HG03565 (cell line): ENCODE measurements at regions not wholly inside any gene's neighbourhood (a gene's known extent, or its start where the extent isn't known, plus 50 kb on each side); places are given as distances from the start of the nearest gene placed in this dataset.

Experiments
- ATAC-seq: cut with Tn5 transposase; IDR thresholded peaks from one replicate; pipeline ENCODE4 v1.9.1; 2021; ENCODE audit warnings: mild to moderate bottlenecking, moderate library complexity; ENCODE audit not compliant: unreplicated experiment

DNA sequence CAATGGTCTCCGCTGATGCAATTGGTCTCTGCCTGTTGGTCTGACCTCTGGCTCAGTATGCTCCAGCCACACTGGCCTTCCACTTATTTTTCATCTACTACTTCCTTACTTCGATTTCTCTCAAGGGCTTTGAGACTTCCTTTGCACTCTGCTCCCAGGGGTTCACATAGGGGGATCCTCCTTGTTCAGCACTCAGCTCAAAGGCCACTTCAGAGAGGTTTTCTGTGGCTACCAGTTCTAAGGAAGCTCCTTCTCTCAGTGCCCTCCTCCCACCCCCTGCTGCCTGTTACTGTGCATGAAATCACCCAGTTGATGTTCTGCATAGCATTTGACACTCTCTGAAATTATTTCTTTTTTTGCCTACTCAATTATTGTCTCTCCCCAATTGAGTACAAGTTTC lies 476.4 kb downstream of the HS3ST3B1 start:
- ATAC-seq: no peak

DNA sequence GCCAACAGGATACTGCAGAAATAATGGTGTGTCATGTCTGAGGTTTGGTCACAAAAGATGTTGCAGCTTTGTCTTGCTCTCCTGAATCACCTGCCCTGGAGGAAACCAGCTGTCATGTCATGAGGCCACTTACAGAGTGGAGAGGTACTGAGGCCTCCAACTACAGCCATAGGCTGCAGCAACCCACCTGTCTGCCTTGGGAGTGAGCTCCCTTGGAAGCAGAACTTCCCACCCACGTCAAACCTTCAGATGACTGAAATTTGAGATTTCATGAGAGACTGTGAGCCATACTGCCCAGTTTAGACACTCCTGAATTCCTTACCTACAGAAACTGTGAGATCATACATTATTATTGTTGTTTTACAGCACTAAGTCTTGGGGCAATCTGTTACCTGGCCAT lies 475.9 kb downstream of the HS3ST3B1 start:
- ATAC-seq: no peak

DNA sequence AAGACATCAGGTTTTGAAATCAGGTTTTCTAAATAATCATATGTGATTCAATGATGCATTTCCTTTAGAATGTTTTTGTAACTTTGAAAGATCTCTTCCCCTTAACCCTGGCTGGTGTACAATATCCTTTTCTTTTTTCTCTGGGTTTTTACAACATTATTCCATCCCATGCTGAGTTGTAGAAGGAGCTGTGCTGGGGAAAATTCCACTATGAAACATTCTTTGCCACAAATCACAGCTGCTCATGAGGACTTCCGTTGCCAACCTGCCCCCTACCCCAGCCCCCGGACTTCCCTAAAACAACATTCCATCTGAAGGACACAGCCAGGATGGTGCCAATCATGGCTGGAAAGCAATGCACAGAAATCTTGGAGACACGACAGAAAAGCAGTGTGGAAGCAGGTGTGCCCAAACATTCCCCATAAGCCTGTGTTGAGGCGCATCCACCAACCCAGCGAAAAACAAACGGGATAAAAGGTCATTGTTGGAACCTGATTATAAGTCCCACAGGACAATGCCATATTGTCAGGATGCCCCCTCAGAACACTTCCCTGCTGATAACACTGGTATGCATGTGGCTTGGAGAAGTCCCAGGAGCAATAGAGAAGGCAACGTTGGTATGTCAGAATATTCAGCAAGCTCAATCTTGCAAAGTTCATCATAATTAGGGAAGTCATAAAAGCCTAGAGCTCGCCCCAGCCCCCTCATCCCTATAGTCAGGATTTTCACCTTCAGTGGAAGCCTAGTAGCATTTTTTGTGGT lies 475.0 kb downstream of the HS3ST3B1 start:
- ATAC-seq: no peak

DNA sequence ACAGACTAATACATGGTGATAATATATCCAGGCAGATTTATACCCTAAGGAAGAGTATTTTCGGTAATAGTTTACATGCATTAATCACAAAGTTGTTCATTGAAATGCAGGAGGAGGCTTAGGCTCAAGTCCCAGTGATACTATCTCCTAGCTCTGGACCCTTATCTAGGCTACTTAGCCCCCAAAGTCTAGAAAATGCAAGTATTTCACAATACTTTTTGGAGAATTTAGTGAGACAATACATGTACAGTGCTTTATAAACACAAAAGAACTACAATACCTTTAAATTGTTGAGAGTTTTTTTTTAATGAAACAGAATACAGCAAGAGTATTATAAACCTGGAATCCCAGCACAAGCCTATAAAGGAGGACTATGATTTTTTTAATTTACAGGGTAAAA lies 473.9 kb downstream of the HS3ST3B1 start:
- no peak for ATAC-seq

DNA sequence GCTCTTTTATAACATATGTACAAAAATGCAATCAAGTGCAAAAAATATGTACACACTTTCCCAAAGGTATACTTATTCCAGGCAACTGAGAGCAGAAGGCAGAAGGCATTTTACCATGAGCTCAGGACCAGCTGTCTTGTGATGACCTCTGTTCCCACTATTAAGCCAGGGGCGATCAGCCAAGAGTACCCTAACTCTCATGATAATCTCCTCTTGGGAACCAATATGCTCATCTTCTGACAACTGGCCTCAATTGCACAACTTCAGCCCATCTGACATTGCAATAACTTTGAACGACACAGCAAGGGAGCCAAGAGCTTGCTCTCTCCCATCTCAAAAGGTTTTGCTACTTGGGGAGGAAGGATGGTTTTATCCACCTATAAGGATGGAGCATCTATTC lies 471.9 kb downstream of the HS3ST3B1 start:
- ATAC-seq: no peak

DNA sequence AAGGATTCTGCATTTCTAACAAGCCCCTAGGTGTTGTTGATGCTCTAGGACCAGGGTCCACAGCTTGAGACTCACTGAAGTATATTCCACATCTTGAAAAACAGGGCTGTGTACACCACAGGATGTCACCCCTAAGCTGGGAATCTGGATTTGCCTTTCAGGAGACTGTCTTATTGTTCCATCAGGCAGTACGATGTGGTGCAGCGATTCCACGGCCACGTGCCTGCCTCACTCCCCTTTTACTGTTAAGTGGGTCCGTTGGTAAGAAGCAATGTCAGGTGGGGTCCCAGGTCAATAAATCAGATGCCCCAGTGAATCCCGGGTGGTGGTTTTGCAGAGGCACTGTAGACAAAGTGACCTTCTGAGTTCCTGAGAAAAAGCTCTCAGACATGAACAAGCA lies 470.7 kb downstream of the HS3ST3B1 start:
- no peak for ATAC-seq

DNA sequence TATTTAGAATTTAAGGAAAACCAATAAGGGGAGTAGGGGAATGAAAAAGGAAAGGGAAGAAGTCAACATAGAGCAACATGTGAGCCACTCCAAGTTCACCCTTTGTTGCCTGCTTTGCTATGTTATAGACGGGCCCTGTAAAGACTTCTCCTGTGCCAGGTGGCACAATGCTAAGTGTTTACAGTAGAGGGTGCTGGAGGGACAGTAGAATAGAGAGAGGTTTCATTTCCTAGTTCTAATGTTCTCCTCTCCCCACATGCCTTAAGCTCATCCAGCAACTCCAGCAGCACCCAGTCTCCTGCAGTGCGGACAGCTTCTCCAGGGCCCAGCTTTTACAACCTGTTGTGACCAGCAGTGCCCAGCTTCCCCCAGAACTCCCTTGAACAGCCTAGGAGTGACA lies 468.0 kb downstream of the HS3ST3B1 start:
- no peak for ATAC-seq

DNA sequence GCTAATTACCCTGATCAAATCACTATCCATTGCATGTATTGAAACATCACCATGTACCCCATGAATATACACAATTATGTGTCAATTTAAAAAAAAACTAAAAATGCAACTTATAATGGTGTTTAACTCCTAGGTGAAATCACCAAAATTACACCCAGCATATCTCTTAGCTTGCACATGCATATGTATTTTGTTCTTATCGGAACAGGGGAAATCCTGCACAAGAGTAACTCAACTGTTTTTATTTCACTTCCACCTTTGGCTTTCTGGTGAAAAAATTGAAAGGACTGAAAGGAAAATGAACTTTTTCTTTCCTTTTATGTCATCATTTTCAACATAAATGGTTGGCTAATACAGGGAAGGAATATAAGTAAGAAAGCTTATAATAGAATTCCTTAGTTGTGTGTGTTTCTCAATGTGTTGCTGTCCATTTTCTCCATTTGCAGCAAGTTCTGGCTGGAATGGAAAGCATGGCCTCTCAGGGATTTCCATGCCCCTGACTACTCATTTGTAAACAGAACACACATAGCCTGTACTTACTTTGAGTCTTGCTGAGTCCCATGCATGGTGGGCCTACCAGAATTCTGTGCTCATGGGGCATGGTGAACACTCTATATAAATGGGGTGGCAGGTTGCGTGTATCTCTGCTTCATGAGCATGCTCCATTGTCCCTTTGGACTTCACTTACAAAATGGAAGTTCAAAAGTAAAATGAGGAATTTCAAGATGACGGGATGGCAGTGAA lies 462.0 kb downstream of the HS3ST3B1 start:
- ATAC-seq: no peak

DNA sequence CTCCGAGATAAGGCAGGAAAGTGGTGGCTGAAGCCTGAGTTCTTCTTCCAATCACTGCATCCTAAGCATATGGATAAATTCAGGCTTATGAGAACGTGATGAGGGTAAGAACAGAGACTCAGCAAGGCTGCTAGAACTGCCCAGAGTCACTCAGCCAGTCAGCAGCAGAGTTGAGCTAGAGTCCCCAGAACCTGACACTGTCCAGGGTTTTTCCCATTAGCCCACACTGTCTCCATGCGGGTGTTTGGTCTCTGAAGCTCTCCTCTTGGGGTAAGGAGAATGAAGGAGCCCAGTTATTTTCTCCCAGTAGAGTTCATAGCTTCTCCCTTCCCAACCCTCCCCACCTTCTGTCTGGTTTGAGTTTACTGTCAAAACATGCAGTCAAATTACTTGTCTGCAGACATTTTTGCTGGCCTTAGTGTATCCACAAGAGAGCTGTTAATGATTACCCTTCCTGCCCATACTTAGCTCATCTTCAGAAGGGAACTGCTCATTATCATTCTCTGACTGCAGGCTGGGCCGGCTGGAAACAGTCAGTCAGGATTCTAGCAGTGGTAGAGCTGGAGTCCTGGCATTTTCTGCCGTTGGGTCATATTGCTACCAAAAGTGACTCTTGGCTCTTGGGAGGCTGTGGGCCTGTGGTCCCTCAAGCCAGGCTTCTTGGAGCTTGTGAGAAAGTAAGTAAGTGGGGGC lies 460.0 kb downstream of the HS3ST3B1 start:
- ATAC-seq: no peak

DNA sequence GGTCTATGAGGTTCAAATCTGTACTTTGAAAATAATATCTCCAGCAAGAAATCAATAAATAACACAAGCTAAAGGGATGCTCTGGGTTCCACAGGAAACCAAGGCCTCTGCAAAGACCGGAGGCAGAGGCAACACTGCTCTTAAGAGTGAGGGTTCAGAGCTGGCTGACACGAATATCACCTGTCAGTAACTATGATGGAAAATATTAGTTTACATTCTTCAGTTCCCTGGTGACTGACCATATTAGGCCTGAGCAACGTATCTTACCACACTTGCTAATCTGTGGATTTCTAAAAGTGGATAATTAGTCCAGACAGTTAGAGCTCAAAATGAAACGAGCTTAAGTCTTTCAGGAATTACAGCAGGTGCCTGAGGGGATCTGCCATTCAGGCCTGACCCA lies 459.3 kb downstream of the HS3ST3B1 start:
- no peak for ATAC-seq

DNA sequence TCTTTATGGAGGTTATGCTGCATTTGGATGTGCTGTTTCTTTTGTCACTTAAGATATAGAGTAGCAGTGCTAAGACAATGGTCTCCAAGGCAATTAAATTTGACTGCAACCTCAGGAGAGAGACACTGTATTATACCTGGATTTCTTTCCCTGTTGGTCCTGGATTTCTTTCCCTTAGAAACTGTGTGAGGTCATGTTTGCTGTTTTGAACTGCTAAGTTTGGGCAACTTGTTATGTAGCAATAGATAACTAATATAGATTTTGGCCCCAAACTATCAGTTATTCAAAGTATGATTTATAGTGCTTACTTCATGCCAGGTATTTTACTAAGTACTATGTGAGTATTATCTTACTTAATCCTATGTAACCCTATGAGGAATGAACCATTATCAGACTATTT lies 458.4 kb downstream of the HS3ST3B1 start:
- no peak for ATAC-seq

DNA sequence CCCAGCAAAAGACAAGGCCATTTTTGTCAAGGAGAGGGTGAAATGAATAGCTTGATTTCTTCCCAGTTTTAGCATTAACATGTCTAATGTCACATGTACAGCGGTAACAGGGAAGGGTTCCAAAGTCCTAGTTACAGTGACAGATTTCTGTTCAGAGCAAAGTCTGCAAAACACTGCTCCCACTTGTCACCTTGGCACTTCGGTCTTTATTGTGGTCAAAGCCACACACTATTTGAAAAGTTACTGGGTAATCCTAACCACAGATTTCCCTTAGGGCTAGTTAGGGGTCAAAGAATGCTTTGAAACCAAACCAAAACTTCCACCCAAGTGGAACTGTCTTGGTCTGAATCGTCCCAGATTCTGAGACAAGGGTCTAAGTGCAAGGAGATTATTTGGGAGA lies 455.6 kb downstream of the HS3ST3B1 start:
- ATAC-seq: no peak

DNA sequence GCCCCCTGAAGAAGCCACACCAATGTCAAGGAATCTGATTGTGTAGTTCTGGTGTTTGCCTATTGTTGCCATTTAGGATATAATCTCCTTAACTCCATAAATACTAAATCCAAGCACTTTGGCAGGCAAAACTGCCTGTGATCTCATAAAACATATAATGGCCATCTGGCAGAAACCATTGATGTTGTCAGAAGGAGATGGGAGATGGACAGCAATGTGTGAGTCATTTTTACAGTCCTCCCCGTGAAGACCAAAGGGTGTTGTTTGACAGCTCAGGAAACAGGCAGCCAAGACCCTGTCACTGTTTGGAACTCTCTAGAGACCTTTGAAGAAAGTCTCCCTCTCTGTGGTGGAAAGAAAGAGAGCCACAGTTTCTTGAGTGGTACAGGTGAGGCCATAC lies 454.1 kb downstream of the HS3ST3B1 start:
- no peak for ATAC-seq

DNA sequence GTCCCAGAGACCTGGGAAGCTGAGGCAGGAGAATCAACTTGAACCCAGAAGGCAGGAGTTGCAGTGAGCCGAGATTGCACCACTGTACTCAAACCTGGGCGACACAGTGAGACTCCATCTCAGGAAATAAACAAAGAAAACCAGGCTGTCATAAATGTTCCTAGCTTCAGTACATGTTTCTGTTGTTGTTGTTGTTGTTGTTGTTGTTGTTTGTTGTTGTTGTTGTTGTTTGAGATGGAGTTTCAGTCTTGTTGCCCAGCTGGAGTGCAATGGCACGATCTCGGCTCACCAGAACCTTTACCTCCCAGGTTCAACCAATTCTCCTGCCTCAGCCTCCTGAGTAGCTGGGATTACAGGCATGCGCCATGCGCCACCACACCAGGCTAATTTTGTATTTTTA lies 452.5 kb downstream of the HS3ST3B1 start:
- ATAC-seq: no peak

DNA sequence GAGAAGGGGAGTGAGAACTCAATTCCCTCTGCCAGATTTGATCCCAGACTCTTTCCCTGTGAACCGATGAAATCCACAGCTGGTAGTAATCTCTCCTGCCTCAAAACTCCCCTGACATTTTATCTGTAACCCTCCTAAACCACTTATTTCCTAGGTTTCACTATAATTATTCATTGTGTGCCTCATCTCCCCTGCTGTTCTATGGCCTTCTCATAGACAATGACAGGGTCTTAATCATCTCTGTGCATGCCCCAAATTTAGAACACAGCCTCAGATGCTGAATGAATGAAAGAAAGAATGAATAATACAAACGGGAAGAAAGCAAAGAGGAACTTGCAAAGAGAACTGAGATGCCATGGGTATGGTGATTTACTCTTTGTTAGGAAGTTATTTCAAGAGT lies 451.1 kb downstream of the HS3ST3B1 start:
- ATAC-seq: no peak

DNA sequence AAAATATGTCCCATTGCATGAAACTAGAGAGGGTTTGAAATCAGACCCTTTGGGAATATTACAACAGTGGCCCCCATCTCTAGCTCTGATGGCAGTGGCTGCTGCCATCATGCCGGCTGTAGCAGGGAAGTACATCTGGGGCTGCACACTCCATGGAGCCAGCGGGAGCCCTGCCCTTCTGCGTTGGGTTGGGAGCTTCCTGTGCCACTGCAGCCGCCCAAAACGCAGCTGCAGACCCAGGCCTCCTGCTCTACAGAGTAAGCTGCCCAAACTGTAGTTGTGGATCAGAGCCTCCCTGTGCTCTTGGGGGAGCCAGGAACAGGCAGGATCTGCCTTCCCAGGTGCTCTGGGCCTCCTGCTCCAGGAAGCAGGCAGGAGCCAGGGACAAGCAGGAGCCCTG lies 450.0 kb downstream of the HS3ST3B1 start:
- ATAC-seq: no peak

DNA sequence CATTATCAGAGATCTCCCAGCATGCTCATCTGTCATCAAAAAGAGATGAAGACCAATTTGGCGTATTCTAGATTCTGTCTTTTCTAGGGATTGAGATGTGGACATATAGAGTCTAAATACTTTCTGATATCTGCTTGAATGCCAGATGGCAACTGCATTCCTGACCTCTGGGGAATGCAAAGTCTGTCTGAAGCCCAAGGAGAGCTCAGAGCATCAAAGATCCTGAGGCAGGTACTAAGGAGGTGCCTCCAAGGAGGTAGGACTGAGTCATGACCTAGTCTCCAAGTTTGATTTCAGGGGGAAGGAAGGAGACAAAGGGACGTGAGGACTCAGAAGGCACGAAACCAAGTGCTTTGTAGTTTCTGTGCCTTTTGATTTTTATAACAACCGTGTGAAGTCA lies 448.4 kb downstream of the HS3ST3B1 start:
- ATAC-seq: no peak

DNA sequence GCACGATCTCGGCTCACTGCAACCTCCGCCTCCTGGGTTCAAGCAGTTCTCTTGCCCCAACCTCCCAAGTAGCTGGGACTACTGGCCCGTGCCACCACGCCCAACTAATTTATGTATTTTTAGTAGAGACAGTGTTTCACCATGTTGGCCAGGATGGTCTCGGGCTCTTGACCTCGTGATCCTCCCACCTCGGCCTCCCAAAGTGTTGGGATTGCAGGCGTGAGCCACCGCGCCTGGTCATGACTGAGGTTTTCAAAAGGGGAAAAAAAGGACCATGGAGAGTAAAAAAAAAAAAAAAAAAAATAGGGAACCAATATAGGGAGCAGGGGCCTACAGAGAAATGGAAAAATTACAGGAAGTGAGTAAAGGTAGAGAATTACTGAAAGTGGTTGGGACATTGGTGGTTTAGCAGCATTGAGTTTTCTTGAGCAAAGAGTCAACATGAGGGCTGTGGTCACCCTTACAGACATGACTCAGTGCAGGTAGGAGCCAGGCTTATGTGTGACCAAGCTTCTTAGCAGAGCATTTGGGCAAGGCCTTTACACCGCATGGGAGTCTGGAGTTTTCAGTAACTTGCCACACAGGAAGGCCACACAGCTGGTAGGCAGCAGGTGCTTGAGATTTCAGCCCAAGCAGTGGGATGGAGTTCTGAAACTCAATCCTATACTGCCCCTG lies 447.3 kb downstream of the HS3ST3B1 start:
- ATAC-seq: peak; percentile 60

DNA sequence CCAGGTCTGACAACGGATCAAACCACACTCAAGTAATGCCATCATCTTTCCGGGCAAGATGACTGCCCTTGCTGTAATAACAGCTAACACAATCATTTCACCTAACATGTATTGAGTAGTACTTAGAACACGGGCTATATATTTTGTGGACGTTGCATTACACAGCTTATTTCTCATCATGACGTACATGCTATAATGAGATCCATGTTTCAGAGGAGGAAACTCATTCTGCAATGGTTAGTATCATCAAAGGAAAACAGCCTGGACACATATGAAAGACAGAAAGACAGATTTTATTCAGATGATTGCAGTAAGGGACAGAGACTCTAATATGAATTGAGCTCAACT lies 446.7 kb downstream of the HS3ST3B1 start:
- ATAC-seq: no peak

DNA sequence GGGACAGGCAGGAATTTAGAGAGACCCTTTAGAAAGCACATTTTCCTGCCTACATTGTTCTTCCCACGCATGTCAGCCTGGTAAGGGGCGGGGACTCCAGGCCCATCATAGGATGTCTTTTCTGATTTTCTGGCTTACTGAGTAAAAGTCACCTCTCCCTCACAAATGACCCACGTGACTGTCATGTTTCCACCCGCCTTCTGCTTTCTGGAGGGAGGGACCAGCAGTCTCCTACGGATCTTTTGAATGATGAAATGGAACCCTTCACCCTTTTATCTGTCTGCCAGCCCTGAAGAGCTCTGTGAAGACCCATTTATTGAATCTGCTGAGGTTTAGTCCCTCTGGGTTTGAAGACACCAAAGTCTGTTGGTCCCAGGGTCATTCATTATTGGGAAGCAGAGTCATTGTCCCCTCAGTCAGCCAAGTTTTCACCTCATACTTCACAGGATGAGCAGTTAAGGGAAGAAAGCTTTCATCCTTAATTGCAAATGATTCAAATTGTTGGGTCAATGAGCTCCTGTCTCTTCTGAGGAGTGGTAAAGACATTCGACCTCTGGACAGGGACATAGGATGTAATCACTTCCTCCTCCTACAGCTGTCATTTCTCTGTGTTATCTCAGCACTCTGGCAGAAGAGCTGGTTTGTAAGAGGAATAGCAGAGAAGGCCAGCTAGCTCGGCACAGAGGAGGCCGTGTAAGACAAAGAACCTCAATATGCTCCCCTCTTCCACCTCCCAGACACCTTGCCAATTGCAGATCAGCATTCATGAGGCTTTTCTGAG lies 446.1 kb downstream of the HS3ST3B1 start:
- no peak for ATAC-seq

DNA sequence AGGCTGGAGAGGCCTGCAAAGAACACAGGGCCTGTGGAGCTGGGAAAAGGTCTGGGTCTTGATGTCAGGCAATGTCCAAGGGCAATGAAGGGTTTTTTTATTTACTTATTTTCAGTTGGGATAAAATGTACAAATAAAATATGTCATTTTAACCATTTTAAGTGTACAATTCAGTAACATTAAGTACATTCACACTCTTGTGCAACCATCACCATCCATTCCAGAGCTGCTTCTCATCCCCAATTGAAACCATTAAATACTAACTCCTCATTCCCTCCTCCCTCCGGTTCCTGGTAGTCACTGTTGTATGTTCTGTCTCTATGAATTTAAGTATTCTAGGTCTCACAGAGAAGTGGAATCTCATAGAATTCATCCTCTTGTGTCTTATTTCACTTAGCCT lies 444.7 kb downstream of the HS3ST3B1 start:
- ATAC-seq: no peak
